ENCODE measurements at regions not wholly inside any gene's neighbourhood (a gene's known extent, or its start where the extent isn't known, plus 50 kb on each side); places are given as distances from the start of the nearest gene placed in this dataset.

DNA sequence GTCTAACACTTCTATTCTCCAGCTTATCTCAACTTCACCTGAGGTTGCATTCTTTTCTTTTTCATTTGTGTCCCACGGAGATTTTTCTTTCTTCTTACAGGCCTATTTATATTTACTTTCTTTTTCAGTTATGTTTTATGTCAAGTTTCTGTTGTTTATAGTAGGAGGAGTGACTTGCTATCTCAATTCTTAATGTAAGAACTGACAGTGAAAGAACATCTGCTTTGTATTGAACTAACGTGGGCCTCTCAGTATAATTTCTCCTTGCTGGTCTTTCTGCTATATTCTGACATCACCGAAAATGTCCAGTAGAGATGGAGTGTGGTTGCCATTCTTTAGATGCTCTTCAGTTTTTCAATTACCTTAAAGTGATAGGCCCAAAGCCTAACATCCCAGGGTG lies 521.7 kb downstream of the EPM2A start:
- no peak for DNase-seq

DNA sequence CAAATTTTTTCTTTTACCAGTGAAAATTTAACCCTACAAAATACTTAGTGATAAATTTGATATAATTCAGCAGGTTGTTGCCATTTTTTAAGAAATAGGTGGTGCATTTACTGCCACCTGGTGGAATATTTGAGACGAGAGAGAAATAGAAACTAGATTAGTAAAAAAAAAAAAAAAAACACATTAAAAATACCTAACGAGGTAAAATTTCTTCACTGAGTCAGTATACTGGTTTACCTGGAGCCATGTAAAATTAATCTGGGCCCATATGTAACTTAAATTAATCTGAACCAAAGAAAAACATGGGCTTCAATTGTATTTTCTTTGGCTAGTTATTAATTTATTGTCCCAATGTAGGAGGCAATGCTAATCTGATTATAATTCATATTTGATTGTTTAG lies 520.8 kb downstream of the EPM2A start:
- no peak for DNase-seq

DNA sequence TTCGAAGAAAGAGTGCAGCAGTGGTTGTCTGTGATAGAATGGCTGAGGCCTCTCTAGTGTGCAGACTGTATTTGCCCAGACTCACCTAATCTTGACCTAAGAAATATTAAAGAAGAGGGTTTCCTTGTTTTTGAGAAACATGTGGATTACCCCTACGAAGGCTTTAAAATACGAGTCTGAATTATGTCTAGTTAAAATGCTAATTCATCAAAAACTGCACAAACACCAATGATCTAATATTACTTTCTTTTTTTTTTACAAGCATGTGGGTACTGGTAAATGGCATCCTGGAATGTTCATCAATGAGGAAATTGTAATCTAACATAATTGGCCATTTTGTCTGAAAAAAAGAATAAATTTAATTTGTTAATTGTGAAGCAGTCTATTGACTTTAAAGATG lies 510.9 kb downstream of the EPM2A start:
- DNase-seq = no peak

DNA sequence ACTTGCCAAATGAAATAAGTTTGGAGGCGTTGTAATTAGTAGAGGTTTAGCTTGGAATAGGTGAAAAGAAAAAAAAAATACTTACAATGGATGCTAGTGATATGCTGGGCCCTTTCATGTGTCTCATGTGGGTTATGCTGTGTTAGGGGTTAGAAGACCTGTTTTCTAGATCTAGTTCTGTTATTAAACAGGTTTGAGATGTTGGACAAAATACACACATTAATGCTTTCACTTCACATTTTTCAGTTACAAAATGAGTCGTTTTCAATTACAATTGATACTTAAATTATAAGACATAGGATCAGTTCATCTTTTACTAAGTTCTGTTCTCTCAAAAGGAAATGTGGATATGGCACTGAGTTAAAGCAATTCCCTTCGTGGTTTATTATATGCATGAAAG lies 509.8 kb downstream of the EPM2A start:
- DNase-seq = no peak

DNA sequence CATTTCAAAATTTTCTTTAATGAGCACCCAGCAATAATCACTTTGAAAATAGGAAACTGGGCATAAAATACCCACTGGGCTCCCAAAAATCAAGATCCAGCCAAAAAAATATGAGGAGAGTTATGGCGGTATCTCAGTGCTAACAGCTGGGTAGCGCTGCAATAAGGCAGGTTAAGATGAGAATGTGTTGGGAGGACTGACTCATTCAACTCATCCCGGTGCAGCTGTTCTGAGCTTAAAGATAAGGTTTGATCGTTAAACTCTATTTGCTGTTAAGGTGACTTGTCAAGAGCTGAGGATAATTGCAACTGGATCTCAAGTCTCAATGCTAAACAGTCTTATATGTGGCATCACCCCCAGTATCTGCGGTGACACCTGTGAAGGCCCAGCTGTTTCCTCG lies 507.7 kb downstream of the EPM2A start:
- DNase-seq = no peak

DNA sequence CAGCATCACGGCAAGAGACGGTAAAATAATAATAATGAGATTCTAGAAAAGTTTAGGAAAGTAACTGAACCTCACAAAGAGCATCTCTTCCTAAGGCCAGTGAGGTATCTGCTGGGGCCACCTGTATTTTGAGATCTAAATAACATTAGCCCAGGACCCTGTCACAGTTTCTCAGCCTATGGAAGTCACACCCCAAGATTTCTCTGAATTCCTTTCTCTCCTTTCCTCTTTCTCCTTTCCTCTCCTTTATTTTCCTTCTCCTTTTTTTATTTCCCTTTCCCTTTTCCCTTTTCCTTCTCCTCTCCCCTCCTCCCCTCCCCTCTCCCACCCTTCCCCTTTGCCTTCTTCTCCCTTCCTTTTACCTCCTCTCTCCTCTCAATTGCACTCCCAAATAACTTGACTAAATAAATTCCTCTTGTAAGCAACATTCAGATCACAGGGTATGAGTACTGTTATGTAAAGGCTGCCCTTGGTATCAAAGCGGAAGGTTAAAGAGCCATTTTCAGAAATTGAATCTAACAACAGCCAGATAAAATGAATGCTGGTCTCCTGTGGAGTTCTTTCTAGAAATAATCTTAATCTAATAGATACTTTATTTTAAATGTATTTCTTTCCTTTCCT lies 506.2 kb downstream of the EPM2A start:
- no peak for DNase-seq

DNA sequence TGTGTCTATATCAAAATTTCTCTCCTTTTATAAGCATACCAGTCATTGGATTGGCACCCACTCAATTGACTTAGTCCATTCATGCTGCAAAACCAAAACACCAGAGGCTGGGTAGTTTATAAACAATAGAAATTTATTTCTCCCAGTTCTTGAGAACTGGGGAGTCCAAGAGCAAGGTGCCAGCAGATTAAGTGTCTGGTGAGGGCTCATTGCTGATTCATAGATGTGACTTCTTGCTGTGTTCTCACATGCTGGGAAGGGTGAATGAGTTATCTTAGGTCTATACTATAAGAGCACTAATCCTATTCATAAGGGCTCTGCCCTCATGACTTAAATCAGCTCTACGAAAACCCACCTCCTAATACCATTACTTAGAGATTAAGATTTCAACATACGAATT lies 501.4 kb downstream of the EPM2A start:
- no peak for DNase-seq

DNA sequence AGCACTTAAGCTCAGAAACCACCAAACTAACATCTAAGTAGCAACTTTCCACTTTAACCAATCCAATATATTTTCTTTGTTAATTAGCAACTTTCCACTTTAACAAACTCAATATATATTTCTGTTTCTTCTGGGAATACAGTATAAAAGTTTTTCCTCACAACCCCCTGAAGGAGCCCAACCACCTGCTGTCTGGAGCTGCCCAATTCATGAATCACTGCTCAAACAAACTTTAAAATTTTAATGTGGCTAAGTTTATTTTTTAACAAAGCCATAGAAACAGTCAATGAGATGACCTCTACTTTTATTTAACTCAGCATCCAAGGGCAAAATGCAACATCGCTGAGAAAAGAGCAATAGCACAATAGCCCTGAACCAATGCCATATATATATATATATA lies 500.1 kb downstream of the EPM2A start:
- DNase-seq = no peak

DNA sequence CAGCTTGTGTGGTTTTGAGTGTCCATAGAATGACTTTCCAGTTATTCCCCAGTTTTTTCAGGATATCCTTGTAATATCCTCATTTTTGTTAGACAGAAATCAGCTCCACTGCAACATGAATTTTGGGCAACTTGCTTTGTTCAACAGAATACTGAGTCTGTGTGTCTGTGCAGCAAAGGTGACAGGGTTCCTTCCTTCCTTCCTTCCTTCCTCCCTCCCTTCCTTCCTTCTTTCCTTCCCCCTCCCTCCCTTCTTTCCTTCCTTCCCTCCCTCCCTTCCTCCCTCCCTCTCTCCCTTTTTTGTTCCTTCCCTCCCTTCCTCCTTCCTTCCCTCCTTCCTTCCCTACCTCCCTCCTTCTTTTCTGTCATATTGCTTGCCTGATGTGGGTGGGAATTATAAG lies 496.5 kb downstream of the EPM2A start:
- no peak for DNase-seq

DNA sequence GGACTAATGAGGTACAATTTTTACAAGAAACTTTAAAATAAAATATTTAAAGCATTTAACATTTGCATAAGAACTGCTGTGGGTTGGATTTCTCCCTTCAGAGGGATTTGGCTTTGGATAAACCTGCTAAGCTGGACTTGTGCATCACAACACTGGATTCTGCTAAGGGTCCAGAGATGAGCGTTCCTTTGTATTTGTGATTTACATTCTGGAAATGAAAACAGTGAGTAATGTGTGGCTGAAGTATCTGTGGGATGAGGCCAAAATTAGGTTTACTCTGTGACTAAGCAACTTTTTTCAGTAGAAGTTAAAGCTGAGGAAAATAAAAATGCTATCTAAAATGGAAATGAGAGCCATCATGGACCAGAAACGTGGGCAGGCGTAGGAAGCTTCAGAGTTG lies 494.3 kb downstream of the EPM2A start:
- DNase-seq = no peak

DNA sequence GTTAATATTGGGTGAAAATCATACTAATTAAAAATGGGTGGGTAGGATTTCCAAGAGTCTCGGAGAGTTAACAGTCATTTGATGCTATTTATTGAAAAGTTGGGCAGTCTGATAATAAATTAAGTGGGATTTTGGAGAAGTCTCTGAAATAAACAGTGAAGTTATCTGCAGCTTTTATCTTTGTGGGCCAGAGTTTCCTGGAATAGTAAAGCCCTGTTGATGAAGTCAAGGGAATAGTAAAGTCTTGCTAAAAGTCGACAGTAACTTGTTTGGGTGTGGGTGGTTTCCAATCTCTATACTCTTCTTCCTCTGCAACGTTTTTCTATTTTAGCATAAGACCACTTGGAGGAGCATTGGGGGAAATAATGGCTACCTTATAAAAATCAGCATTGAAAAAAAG lies 493.6 kb downstream of the EPM2A start:
- DNase-seq = no peak

DNA sequence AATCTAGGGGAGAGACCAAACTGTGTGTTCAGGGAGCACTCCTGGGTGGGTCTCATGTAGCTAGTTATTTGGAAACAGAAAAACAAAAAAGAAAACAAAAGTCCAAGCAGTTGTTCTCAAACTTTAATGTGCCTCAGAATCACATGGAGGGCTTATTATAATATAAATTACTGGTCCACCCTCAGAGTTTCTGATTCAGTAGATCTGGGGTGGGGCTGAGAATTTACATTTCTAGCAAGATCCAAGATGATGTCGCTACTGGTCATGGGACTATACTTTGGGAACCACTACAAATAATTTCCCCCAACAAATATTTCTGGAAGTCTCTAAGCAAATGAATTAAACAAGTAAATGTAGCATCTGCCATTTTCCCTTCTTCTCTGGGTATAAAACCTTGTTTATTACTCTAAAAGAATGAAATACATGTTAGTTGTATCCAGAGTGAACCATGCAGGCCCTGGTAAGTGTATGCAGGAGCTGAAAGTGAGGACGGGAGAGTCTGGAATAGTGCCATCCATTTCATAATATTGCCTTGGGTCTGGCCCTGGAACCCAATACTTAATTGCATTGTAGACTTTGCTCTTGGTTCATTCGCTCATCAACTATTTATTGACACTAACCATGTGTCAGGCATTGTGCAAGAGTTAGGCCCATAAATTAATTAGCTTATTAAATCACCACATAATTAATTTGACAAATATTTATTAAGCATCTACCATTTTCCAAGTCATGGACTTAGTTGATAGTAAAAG lies 490.8 kb downstream of the EPM2A start:
- DNase-seq = no peak

DNA sequence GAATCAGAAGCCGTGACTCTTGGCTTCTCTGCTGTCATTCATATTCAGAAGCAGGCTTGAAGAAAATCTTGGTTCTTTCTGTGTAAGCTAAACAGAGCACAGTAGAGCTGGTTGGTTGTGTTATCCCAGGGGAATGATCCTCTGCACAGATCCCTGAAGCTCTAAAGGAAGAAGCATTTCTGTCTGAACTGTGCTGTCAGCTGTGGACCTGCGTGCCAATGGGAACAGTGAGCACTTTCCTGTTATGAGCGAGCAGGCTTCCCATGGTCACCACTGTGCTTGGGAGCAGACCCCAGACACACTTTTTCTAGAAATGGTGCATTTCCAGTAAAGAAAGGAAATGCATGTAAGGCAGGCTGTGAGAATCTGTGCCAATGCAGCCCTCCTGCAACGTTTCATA lies 490.2 kb downstream of the EPM2A start:
- DNase-seq = no peak

DNA sequence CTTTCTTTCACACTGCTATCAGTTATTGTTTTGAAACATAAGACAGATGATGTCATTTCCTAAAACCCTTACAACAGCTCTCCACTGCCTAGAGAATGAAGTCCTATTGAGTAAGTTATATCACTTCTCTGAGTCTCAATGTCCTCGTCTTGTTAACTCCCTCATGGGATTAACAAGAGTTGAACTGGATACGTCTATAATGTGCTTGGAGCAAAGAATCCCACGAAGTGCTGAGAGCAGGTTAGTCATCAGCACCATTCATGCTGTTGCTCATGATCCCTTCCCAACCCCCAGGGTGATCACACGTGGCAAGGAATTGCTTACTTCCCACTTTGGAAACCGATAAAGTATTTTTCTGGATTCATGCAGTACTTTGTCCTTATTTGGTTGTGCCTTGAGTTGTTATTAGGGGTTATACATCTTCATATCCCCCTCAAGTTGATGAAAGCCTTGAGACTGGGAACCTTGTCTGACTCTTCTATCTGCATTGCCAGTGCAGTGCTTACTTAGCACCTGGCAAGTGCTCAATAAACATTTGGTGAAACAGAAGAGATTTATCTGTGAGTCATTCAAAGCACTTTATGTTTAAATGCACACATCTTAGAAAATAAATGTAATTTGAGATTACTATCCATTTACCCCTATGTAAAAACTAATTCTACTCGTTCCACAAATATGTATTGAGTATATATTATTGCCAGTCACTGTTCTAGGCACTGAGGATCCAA lies 487.5 kb downstream of the EPM2A start:
- no peak for DNase-seq

DNA sequence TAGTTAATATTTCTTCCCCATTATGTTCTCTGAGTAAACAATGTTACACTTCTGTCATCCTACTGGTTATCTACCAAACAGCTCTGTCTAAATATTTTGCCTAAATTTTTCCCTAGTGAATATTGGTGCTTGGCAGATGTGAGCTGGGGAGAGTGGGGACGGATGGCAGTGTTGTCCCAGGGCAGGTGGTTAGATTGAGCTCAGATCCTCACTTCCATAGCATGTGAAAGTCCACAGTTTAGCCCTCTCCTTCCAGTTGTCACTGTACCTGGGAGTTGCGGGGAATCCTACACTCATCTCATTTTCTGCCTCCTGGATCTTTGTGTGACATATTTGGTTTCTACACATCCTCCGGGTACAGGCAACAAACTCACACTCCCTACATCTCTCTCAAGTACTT lies 484.9 kb downstream of the EPM2A start:
- no peak for DNase-seq

DNA sequence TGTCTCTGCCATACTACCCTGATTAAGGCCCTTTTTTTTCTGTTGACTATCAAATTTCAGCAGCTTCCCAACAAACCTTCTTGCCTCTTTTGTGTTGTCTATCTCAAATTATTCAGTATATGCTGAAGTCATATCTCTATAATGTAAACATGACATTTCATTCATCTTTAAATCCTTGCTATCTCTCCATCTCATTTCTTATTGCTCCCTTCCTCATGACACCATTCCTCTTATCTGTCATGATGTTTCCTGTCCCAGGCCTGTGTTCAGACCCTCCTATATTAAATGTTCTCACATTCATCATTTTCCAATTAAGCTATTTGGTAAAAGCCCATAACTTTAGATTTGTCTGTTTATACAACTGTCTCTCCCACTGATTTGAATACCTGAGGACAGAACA lies 482.6 kb downstream of the EPM2A start:
- DNase-seq = no peak

DNA sequence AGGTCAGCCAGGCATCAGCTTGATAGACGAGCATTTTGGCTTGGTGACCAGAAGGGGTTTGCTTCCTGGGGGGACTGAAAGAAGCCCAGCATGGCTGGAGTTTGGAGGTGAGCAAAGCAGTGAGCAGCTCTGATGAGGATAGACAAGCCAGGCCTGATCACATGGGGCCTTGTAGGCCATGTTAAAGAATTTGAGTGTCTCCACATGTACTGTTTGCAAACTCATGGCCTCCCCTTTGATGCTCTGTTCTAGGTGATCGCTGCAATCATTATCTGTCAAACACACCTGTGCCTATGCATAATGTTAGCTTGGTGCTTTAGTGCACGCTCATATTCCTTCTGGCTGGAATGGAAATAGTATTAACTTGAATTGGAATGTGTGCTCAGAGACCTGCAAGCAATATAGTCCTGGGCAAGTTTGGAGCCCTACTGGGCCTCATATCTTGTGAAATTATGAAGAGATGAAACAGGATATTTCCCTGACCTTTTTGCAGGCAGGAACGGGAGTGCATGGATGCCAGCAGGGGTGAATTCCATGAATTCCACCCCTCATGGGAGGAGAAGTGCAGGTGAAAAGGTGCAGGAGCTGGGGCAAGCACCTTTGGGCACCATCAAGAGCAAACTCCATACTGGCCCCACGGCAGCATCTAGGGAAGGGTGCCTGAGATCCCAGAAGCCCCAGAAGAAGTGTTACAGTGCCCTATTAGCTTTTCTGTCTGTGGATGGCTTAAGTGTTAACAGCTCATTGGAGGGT lies 480.5 kb downstream of the EPM2A start:
- no peak for DNase-seq

DNA sequence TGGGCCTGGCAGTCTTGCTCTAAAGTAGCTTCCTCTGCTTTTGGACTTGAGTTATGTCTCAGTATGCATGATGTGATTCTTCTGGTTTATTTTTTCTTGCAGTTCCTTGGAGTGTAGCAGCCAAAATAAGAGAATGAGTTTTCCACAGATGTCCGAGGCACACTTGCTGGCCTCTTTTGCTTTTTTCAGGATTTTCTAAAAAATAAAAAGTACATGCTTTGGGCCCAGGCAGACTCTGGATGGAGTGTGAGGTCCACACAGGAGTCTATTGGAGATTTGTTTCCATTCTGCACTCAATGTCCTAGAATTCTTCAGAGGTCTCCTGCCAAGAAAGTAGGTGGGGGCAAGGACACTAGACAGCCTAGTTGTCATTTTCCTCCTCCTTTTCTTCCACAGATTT lies 477.6 kb downstream of the EPM2A start:
- DNase-seq = no peak

DNA sequence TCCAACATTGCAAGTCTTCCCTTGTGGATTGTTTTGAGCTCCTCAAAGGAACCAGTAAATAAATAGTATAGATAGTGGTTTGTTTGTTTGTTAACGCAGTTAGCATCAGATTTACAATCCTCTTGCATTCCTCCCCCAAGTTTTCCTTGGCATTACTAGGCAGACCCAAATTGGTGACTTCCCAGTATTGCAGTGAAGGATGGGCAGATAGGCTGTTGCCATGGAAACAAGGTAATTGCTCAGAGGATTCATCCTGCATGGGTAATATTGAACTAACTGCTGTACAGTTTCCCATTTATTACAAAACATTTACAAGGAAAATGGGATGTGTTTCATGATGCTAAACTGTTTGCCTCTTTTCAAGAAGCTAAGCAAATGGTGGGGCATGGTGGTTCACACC lies 477.2 kb downstream of the EPM2A start:
- no peak for DNase-seq

DNA sequence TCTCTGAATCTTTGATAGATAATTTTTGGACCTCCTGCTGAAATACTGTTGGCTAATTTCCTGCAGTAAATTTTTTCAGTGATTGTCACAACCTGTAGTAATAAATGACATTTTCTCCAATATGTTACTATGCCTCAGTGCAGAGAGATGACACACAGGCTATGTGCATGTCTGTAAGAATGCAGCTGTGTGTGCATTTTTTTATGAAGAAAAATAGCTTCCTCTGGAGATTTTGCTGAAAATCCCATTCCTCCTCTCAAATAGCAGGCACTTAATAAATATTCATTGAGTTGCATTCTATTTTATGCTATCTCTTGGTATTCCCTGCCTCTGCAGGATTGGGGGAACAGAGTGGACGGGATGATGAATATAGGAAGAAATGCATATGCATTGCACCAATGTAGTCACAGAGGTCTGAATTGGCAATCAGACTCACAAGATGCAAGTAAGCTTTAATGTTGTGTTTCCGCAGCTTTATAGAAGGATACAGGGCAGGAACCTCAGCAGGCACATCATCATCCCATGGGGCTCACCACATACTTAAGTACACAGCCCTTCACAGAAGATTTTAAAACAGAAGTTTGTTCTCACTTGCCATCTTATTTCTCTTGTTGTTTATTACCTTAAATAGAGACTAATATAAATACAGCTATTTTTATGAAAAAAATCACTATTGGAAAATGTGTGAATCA lies 474.7 kb downstream of the EPM2A start:
- no peak for DNase-seq

DNA sequence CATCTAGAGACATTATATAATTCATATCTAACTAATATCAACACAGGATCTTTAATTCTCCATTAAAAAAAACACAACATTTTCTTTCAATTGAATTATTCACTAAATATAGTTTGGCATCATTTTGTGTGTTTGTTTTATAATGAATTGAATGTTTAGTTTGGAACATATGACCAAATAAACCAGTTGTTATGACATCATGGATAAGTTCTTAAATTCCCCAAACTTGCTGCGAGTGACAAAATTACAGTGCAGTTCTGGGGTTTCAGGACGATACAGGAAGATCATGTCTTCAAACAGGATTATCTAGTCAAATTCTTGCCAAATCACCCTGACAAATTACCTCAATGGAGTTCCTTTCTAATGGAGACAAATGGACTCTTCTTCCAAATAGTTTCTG lies 473.6 kb downstream of the EPM2A start:
- no peak for DNase-seq

DNA sequence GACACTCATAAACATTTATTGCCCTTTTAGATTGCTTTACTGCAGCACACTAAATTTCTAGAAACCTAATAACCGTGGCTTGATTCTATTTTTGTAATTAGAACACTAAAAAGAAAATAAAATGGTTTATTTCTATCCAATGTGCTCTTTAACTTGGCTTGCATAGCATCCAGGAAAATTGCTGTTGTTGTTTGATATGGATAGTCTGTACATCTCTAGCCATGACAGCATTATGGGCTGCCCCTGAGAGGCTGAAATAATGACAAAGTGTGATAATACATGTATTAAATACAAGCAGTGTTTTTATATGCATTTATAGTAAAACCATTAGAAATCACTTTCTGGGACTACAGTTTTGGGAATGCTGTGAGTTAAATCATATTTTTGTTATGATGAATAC lies 472.5 kb downstream of the EPM2A start:
- no peak for DNase-seq

DNA sequence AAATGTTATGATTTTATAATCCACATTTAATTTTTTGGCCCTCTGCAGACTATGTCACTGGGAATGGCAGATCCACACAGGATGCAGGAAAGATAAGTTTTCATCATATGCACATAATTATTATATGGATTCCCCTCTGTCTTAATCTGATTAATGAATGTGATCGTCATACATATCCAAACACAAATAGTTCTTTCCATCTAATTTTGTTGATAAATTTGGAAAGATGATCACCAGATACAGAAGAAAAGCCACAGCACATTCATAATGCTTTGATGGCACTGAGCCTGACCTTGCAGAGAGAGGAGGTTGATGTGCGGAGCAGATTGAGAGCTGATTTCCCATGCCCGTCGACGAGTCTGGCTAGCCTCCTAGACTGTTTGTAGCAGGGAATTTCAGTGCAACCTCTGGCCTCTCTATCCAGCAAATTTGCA lies 471.5 kb downstream of the EPM2A start:
- no peak for DNase-seq

Measured in NCI-H1930 (cell line).